ENCODE measurements at regions not wholly inside any gene's neighbourhood (a gene's known extent, or its start where the extent isn't known, plus 50 kb on each side); places are given as distances from the start of the nearest gene placed in this dataset.

GRCh38 chr13:40120288-40120687 is 464.8 kb downstream of the COG6 start (continued):
- TF ChIP-seq ZNF138 (CRISPR knock-in tag; conservative IDR thresholded peaks at IDR 0.05) (no peak), SMAD3 (CRISPR knock-in tag; IDR thresholded peaks at IDR 0.05; ENCODE audit: borderline replicate concordance) (no peak)

DNA sequence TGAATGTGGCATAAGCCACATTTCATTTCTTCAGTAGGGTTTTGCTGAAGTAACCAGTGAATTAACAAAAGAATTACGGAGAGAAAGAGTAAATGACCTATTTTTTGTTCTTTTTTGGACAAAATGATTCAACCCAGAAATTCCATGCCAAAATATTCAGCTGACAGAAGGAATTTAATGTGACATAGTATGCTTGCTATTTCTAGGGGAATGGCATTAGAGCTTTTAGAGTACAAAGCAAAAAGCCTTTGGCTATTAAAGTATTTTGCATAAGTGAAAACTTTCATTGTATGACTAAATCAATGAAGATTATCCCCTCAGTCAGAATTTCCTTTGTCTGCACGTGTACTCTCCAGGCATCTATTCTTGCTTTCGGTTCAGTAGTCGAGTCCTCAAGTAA is 465.3 kb downstream of the COG6 start:
- ChIA-PET POLR2A (no interaction called here), CTCF (no interaction called here)
- ATAC-seq (no peak), DNase-seq (ENCODE audit: low spot score) (no peak)
- Mint-ChIP-seq H3K4me1 (peaks cover 27% of the 10 kb centered on the region), H3K9me3 (peaks cover 12% of the 10 kb centered on the region), H3K4me3 (no peak overlapping the region), H3K27me3 (ENCODE audit: low read depth) (peaks cover 3% of the 10 kb centered on the region; the same call in 1 of the 2 replicates), H3K36me3 (peaks cover 10% of the 10 kb centered on the region), H3K27ac (no peak overlapping the region)
- TF ChIP-seq JAZF1 (CRISPR knock-in tag; IDR thresholded peaks at IDR 0.05) (no peak), E2F4 (CRISPR knock-in tag; IDR thresholded peaks at IDR 0.05; ENCODE audit: borderline replicate concordance, low read depth) (no peak), ZNF138 (CRISPR knock-in tag; conservative IDR thresholded peaks at IDR 0.05) (no peak)
- TF ChIP-seq, protein P1, sequence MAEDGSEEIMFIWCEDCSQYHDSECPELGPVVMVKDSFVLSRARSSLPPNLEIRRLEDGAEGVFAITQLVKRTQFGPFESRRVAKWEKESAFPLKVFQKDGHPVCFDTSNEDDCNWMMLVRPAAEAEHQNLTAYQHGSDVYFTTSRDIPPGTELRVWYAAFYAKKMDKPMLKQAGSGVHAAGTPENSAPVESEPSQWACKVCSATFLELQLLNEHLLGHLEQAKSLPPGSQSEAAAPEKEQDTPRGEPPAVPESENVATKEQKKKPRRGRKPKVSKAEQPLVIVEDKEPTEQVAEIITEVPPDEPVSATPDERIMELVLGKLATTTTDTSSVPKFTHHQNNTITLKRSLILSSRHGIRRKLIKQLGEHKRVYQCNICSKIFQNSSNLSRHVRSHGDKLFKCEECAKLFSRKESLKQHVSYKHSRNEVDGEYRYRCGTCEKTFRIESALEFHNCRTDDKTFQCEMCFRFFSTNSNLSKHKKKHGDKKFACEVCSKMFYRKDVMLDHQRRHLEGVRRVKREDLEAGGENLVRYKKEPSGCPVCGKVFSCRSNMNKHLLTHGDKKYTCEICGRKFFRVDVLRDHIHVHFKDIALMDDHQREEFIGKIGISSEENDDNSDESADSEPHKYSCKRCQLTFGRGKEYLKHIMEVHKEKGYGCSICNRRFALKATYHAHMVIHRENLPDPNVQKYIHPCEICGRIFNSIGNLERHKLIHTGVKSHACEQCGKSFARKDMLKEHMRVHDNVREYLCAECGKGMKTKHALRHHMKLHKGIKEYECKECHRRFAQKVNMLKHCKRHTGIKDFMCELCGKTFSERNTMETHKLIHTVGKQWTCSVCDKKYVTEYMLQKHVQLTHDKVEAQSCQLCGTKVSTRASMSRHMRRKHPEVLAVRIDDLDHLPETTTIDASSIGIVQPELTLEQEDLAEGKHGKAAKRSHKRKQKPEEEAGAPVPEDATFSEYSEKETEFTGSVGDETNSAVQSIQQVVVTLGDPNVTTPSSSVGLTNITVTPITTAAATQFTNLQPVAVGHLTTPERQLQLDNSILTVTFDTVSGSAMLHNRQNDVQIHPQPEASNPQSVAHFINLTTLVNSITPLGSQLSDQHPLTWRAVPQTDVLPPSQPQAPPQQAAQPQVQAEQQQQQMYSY (CRISPR knock-in tag; IDR thresholded peaks at IDR 0.05) = no peak

DNA sequence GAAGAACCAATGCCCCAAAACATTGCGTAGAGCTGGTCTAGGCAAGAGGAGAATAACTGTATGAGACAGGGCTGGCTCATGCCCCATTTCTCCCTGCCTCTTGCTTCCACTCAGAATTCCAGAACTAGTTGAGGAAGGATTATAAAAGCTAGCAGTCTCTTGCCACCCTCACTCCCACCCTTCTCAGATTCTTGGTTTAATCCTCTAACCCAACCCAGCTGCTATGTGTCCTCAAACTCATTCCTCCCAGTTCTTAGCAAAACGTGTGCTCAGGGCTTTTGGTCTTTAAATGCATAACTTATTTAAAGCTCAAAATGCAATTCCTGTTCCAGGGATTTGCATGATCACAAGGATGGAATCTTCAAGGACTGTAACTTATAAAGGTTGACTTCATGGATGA is 466.3 kb downstream of the COG6 start:
- H3K27me3 Mint-ChIP-seq (ENCODE audit: low read depth) = peaks cover 3% of the 10 kb centered on the region; the same call in 1 of the 2 replicates
- H3K9me3 Mint-ChIP-seq = peaks cover 12% of the 10 kb centered on the region
- TF ChIP-seq ZNF532 (CRISPR knock-in tag; IDR thresholded peaks at IDR 0.05; ENCODE audit: borderline replicate concordance) (no peak), GTF2I (CRISPR knock-in tag; conservative IDR thresholded peaks at IDR 0.05) (no peak), SMAD3 (CRISPR knock-in tag; IDR thresholded peaks at IDR 0.05; ENCODE audit: borderline replicate concordance) (no peak), NR1H2 (CRISPR knock-in tag; IDR thresholded peaks at IDR 0.05) (no peak), NFYB (CRISPR knock-in tag; conservative IDR thresholded peaks at IDR 0.05; ENCODE audit: low read depth) (no peak), ESRRA (CRISPR knock-in tag; IDR thresholded peaks at IDR 0.05; ENCODE audit: borderline replicate concordance) (no peak)
- TF ChIP-seq, protein P1 (CRISPR knock-in tag; IDR thresholded peaks at IDR 0.05) = no peak
- TF ChIP-seq, protein P2, sequence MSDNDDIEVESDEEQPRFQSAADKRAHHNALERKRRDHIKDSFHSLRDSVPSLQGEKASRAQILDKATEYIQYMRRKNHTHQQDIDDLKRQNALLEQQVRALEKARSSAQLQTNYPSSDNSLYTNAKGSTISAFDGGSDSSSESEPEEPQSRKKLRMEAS (CRISPR knock-in tag; IDR thresholded peaks at IDR 0.05) = no peak
- CTCF ChIA-PET = no interaction called here
- H3K27ac Mint-ChIP-seq = no peak overlapping the region
- POLR2A ChIA-PET = no interaction called here
- no peak overlapping the region for H3K4me3 Mint-ChIP-seq
- DNase-seq (ENCODE audit: low spot score) (no peak), ATAC-seq (no peak)
- H3K36me3 Mint-ChIP-seq = peaks cover 10% of the 10 kb centered on the region
- H3K4me1 Mint-ChIP-seq = peaks cover 28% of the 10 kb centered on the region
